GM12878 (cell line): ENCODE measurements at regions not wholly inside any gene's neighbourhood (a gene's known extent, or its start where the extent isn't known, plus 50 kb on each side); places are given as distances from the start of the nearest gene placed in this dataset.

ENCODE experiments used
- ATAC-seq: fragments of 200-7000 bp; cut with Tn5 transposase; 3 replicates; pipeline ENCODE4 v1.9.1; 2020; ENCODE audit warnings: mild to moderate bottlenecking, moderate library complexity
- BruUV-seq: library from RNA; stranded (reverse); fragments of 400-500 nt; replicated peaks from 2 replicates; lab custom pipeline; 2021; lab: Mats Ljungman, UMichigan
- CTCF ChIA-PET: fragments of 300-600 bp; sonication (Branson Sonifier 250); formaldehyde crosslinking; extraction: SDS; loops from one replicate; lab custom pipeline; 2021; ENCODE audit warnings: inconsistent platforms; lab: Yijun Ruan, JAX
- POLR2A ChIA-PET: fragments of 350-600 bp; formaldehyde crosslinking; extraction: SDS; loops from one replicate; lab custom pipeline; 2021; ENCODE audit warnings: inconsistent platforms; lab: Charles Lee
- RAD21 ChIA-PET: fragments of 300-600 bp; sonication (Branson Sonifier 250); formaldehyde crosslinking; loops from one replicate; lab custom pipeline; 2023; ENCODE audit warnings: antibody characterized with exemption; ENCODE audit not compliant: unreplicated experiment; lab: Charles Lee
- SMC1A ChIA-PET: fragments of 300-600 bp; sonication (Branson Sonifier 250); formaldehyde crosslinking; loops from one replicate; lab custom pipeline; 2023; ENCODE audit not compliant: unreplicated experiment, uncharacterized antibody; lab: Charles Lee
- DNase-seq: peaks from one replicate; pipeline ENCODE4 v3.0.0-alpha.2; 2011; ENCODE audit warnings: low read depth, low spot score
- FAIRE-seq: peaks from 3 replicates; lab custom pipeline; 2011; peaks lifted over from hg19 to GRCh38; lab: Jason Lieb, UNC
- H2AFZ ChIP-seq: 2 replicates; pipeline ENCODE4 v1.6.0; 2011; ENCODE audit warnings: low read depth, low read length, control low read depth; ENCODE audit not compliant: control insufficient read depth
- H3K27ac ChIP-seq: 2 replicates; pipeline ENCODE4 v1.5.1; 2011; ENCODE audit warnings: control low read depth; ENCODE audit not compliant: control insufficient read depth, insufficient read depth
- H3K27me3 ChIP-seq, 2 experiments: replicated peaks in 1 of 2; 2 replicates each; pipeline versions ENCODE4 v1.6.0 to v1.6.1; 2011; ENCODE audit warnings: low read length in 1 of 2; ENCODE audit not compliant: control insufficient read depth in 2 of 2, insufficient read depth in 2 of 2
- H3K36me3 ChIP-seq, 2 experiments: 2 replicates each; pipeline ENCODE4 v1.5.1; 2011; ENCODE audit warnings: low read length in 1 of 2; ENCODE audit not compliant: control insufficient read depth in 2 of 2, insufficient read depth in 2 of 2
- H3K4me1 ChIP-seq: 2 replicates; pipeline ENCODE4 v1.6.1; 2011; ENCODE audit warnings: mild to moderate bottlenecking, low read length, moderate library complexity, mixed read lengths; ENCODE audit not compliant: control insufficient read depth, insufficient read depth
- H3K4me2 ChIP-seq: 2 replicates; pipeline ENCODE4 v1.6.0; 2011; ENCODE audit warnings: control low read depth; ENCODE audit not compliant: control insufficient read depth, insufficient read depth
- H3K4me3 ChIP-seq: fragments of 200-600 bp; sonication (generic); 2 replicates; pipeline ENCODE4 v1.5.1; 2016
- H3K79me2 ChIP-seq: 2 replicates; pipeline ENCODE4 v1.6.0; 2011; ENCODE audit warnings: low read length; ENCODE audit not compliant: control insufficient read depth, insufficient read depth
- H3K9ac ChIP-seq: 2 replicates; pipeline ENCODE4 v1.8.0; 2011; ENCODE audit warnings: low read length, control low read depth, mixed read lengths; ENCODE audit not compliant: control insufficient read depth, insufficient read depth
- H3K9me3 ChIP-seq: replicated peaks from 3 replicates; pipeline ENCODE4 v1.5.1; 2011; ENCODE audit warnings: mild to moderate bottlenecking, low read length; ENCODE audit not compliant: control insufficient read depth, insufficient read depth
- H4K20me1 ChIP-seq: 2 replicates; pipeline ENCODE4 v1.6.0; 2011; ENCODE audit not compliant: control insufficient read depth, insufficient read depth
- CEBPB ChIP-seq, 2 experiments: fragments of 150-350 bp in 1 of 2; IDR thresholded peaks; 2 replicates each; pipeline ENCODE4 v1.6.1; 2012 to 2014; ENCODE audit warnings: low read depth in 2 of 2, low read length in 2 of 2, borderline replicate concordance in 1 of 2, inconsistent platforms in 1 of 2
- CHD2 ChIP-seq: IDR thresholded peaks from 2 replicates; pipeline ENCODE4 v1.6.1; 2011; ENCODE audit warnings: low read depth, low read length, improper control_type of control experiment, borderline replicate concordance
- EP300 ChIP-seq, 2 experiments: fragments of 150-350 bp in 1 of 2; IDR thresholded peaks; 2 replicates each; pipeline ENCODE4 v1.6.1; 2011 to 2012; ENCODE audit warnings: low read depth in 2 of 2, low read length in 2 of 2, borderline replicate concordance in 1 of 2, improper control_type of control experiment in 1 of 2, inconsistent platforms in 1 of 2; ENCODE audit not compliant: control insufficient read depth in 1 of 2
- KLF5 ChIP-seq: fragments of 450-650 bp; IDR thresholded peaks from 2 replicates; pipeline ENCODE4 v1.6.1; 2014; ENCODE audit warnings: mild to moderate bottlenecking; ENCODE audit not compliant: partially characterized antibody
- POLR2A ChIP-seq: IDR thresholded peaks from 2 replicates; pipeline ENCODE4 v1.6.1; 2011; ENCODE audit warnings: low read depth, mild to moderate bottlenecking, low read length
- RFX5 ChIP-seq: IDR thresholded peaks from 2 replicates; pipeline ENCODE4 v1.6.1; 2011; ENCODE audit warnings: low read depth, low read length, improper control_type of control experiment
- SIN3A ChIP-seq: IDR thresholded peaks from 2 replicates; pipeline ENCODE4 v1.6.1; 2012; ENCODE audit warnings: low read depth, low read length, improper control_type of control experiment
- SMC3 ChIP-seq: IDR thresholded peaks from 2 replicates; pipeline ENCODE4 v1.6.1; 2011; ENCODE audit warnings: low read length, improper control_type of control experiment, borderline replicate concordance
- STAT1 ChIP-seq: fragments of 450-650 bp; conservative IDR thresholded peaks from 2 replicates; pipeline ENCODE4 v1.6.1; 2014; ENCODE audit warnings: antibody characterized with exemption, mild to moderate bottlenecking
- TAF1 ChIP-seq: IDR thresholded peaks from 2 replicates; pipeline ENCODE4 v1.6.1; 2011; ENCODE audit warnings: mild to moderate bottlenecking, low read depth, low read length, borderline replicate concordance
- TCF3 ChIP-seq: IDR thresholded peaks from 2 replicates; pipeline ENCODE4 v1.6.1; 2012; ENCODE audit warnings: low read depth, mild to moderate bottlenecking, low read length, borderline replicate concordance; ENCODE audit not compliant: insufficient read depth
- TCF7 ChIP-seq: IDR thresholded peaks from 2 replicates; pipeline ENCODE4 v1.6.1; 2014; ENCODE audit warnings: antibody characterized with exemption, borderline replicate concordance
- WGBS: methylation state at CpG from one replicate; pipeline ENCODE4 v1.1.6; 2016; ENCODE audit warnings: low lambda C conversion rate; ENCODE audit not compliant: insufficient replicate concordance, insufficient coverage; ENCODE audit errors: missing lambda C conversion rate; 5-methylcytosine and 5-hydroxymethylcytosine counted together
- in situ Hi-C: fragments of 300-500 bp; cut with MboI; formaldehyde crosslinking; loops from 9 replicates; pipeline ENCODE4 v1.14.3; 2018; ENCODE audit warnings: mixed read lengths
- intact Hi-C: fragments of 100-400 bp; cut with micrococcal nuclease; formaldehyde crosslinking; loops from one replicate; pipeline ENCODE4 v1.14.2; 2022; ENCODE audit not compliant: unreplicated experiment
- TF ChIP-seq, protein P1 (sequence below): fragments of 450-650 bp; IDR thresholded peaks from 2 replicates; pipeline ENCODE4 v1.6.1; 2017; ENCODE audit warnings: low read depth, mild to moderate bottlenecking, moderate library complexity

DNA sequence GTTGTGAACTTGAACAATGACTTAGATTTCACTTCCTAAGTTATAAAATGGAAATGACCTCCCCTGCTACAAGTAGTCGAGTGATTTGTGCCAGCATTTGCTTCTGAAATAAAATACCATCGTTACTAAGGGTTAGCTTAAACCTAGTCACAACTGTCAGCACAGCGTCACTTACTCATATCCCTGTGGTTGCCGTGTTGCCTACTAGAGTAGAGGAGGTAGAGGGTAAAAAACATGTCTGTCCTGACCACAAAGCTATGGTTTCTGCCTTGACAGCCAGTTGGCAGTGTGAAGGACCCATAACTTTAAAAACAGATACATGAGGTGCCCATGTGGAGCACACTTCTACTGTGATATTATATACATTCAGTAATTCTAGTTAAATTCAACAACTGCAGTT is 234.2 kb upstream of the RGS6 start (continued):
- TF ChIP-seq TCF3 (no peak), SIN3A (no peak)

DNA sequence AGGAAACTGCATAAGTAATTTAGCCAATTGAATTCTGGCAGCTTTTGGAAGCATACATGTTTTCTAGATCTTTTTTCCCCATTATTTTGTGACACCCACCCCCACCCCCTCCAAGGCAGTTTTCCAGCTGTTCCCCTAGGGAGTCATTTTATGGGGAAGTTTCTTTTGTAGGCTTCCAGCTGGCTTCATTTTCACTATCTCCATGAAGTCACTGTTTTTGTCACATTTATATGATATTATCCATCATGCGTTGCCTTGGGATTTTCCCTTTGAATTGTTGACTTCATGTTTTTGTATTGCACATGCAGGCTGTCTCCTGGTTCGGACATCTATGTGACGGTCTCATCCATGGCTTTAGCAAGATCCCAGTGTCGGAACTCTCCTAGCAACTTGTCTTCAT is 233.6 kb upstream of the RGS6 start:
- ChIA-PET CTCF (interaction anchor here (0.6 kb wide), 1 partner anchor 47 kb away, joined by 3 read pairs; no protein-coding TSS in a partner anchor), POLR2A (interaction anchor here (0.6 kb wide), 1 partner anchor 294 kb away, joined by 3 read pairs; no protein-coding TSS in a partner anchor), SMC1A (no interaction called here), RAD21 (interaction anchor here (1.5 kb wide), 1 partner anchor 9 kb away, joined by 4 read pairs; no protein-coding TSS in a partner anchor)
- H4K20me1 ChIP-seq, result no peaks in the 10 kb centered on the region
- TF ChIP-seq TAF1, result no peak
- H3K79me2 ChIP-seq, result no peaks in the 10 kb centered on the region
- in situ Hi-C loops (no loop called here), intact Hi-C loops (no loop called here)
- no peak for FAIRE-seq
- ATAC-seq, result no peak
- no TSS peak for BruUV-seq
- peaks cover 0 to 21% of the 10 kb centered on the region in 2 experiments for H3K36me3 ChIP-seq
- H3K9ac ChIP-seq, result no peak overlapping the region
- H3K4me1 ChIP-seq, result no peaks in the 10 kb centered on the region
- no peak for DNase-seq
- no peak overlapping the region for H3K4me3 ChIP-seq
- WGBS, result 91% methylated on average over 4 of the region's 4 CpGs
- no peak overlapping the region for H2AFZ ChIP-seq
- no peak overlapping the region for H3K27ac ChIP-seq
- no peaks in the 10 kb centered on the region for H3K9me3 ChIP-seq
- H3K27me3 ChIP-seq, result no peaks in the 10 kb centered on the region
- H3K4me2 ChIP-seq, result no peak overlapping the region

DNA sequence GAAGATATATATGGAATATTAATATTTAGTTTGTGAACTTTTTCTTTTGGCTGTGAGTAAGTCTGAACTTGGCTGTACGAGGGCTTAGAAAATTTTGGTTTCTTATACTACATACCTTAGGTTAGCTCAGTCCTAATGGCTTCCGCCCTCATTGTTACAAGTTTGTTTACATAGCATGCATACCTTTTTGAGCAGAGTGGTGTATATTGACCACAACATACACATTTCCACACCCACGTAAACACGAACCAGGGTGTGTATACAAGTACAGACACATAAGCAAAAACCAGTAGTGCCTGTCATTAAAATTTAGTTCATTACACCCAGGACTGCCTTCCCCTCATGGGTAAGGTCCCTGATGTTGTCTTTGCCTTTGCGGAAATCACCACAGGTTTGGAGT is 230.2 kb upstream of the RGS6 start:
- no peaks in the 10 kb centered on the region for H3K79me2 ChIP-seq
- intact Hi-C loops, result no loop called here
- FAIRE-seq (no peak), ATAC-seq (no peak), DNase-seq (no peak)
- peaks cover 2 to 28% of the 10 kb centered on the region in 2 experiments for H3K36me3 ChIP-seq
- H3K4me2 ChIP-seq, result no peak overlapping the region
- H3K27me3 ChIP-seq, result no peaks in the 10 kb centered on the region
- RAD21 ChIA-PET, result no interaction called here
- SMC1A ChIA-PET, result no interaction called here
- WGBS, result 100% methylated on average over 5 of the region's 5 CpGs
- H3K4me1 ChIP-seq, result no peaks in the 10 kb centered on the region
- no peak overlapping the region for H2AFZ ChIP-seq
- no peak overlapping the region for H3K27ac ChIP-seq
- no TSS peak for BruUV-seq
- no peak overlapping the region for H3K4me3 ChIP-seq
- POLR2A ChIA-PET, result no interaction called here
- no peak overlapping the region for H3K9ac ChIP-seq
- in situ Hi-C loops, result no loop called here
- CTCF ChIA-PET, result no interaction called here
- H3K9me3 ChIP-seq, result no peaks in the 10 kb centered on the region
- H4K20me1 ChIP-seq, result no peaks in the 10 kb centered on the region
- TF ChIP-seq RFX5, result no peak
- no peak for TF ChIP-seq KLF5
- TF ChIP-seq, protein P1, sequence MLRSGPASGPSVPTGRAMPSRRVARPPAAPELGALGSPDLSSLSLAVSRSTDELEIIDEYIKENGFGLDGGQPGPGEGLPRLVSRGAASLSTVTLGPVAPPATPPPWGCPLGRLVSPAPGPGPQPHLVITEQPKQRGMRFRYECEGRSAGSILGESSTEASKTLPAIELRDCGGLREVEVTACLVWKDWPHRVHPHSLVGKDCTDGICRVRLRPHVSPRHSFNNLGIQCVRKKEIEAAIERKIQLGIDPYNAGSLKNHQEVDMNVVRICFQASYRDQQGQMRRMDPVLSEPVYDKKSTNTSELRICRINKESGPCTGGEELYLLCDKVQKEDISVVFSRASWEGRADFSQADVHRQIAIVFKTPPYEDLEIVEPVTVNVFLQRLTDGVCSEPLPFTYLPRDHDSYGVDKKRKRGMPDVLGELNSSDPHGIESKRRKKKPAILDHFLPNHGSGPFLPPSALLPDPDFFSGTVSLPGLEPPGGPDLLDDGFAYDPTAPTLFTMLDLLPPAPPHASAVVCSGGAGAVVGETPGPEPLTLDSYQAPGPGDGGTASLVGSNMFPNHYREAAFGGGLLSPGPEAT, result no peak
- no peak for TF ChIP-seq SIN3A
- no peak for TF ChIP-seq CEBPB (IDR thresholded peaks at IDR 0.05; ENCODE audit: borderline replicate concordance in 1 of 2, low read depth in 2 of 2, low read length in 2 of 2)
- no peak for TF ChIP-seq STAT1
- TF ChIP-seq SMC3, result no peak
- no peak for TF ChIP-seq EP300 (IDR thresholded peaks at IDR 0.05; ENCODE audit: borderline replicate concordance in 1 of 2, control insufficient read depth in 1 of 2, low read depth in 2 of 2, low read length in 2 of 2)
- TF ChIP-seq TCF7, result no peak
- TF ChIP-seq POLR2A, result no peak
- no peak for TF ChIP-seq CHD2
